ENCODE measurements at regions not wholly inside any gene's neighbourhood (a gene's known extent, or its start where the extent isn't known, plus 50 kb on each side); places are given as distances from the start of the nearest gene placed in this dataset.
"Not testable (repeated sequence)": the region's sequence is repeated elsewhere in the genome, so short reads cannot be mapped to it uniquely, and the experiment has no call there.

- ChIA-PET POLR2A (ENCODE audit: low non-redundant PET) (no interaction called here), CTCF (no interaction called here)
- H3K27me3 ChIP-seq (replicated peaks; ENCODE audit: insufficient read depth, low read depth, low read length, poor library complexity), result no peaks in the 10 kb centered on the region
- no peaks in the 10 kb centered on the region for H3K4me1 ChIP-seq (ENCODE audit: insufficient read depth, low read length, poor library complexity, severe bottlenecking)
- no peaks in the 10 kb centered on the region for H3K36me3 ChIP-seq (ENCODE audit: insufficient read depth, low read length, poor library complexity, severe bottlenecking)
- peaks cover 27% of the 10 kb centered on the region for H3K9me3 ChIP-seq (ENCODE audit: low read depth, low read length, poor library complexity, severe bottlenecking)
- no TSS peak for BruUV-seq (replicated peaks)
- H3K27ac ChIP-seq (ENCODE audit: low read depth, low read length, poor library complexity, severe bottlenecking), result no peak overlapping the region
- H3K4me3 ChIP-seq (ENCODE audit: low read depth, low read length, poor library complexity, severe bottlenecking), result no peak overlapping the region
- no peak for DNase-seq (ENCODE audit: low spot score)
- TF ChIP-seq CTCF (conservative IDR thresholded peaks at IDR 0.05; ENCODE audit: low read depth, low read length) (no peak), EZH2 (IDR thresholded peaks at IDR 0.05; ENCODE audit: borderline replicate concordance, low read depth, low read length, poor library complexity, severe bottlenecking) (no peak)
- intact Hi-C loops (cut with micrococcal nuclease; ENCODE audit: unreplicated experiment), result no loop called here
These were observed 474.6 kb downstream of the CBLN4 start for GRCh38 chr20:55530763-55531162.

GRCh38 chr20:55528482-55528881 lies 476.8 kb downstream of the CBLN4 start:
- Histone ChIP-seq H3K27ac (ENCODE audit: low read depth, low read length, poor library complexity, severe bottlenecking) (no peak overlapping the region), H3K36me3 (ENCODE audit: insufficient read depth, low read length, poor library complexity, severe bottlenecking) (no peaks in the 10 kb centered on the region), H3K4me1 (ENCODE audit: insufficient read depth, low read length, poor library complexity, severe bottlenecking) (no peaks in the 10 kb centered on the region), H3K4me3 (ENCODE audit: low read depth, low read length, poor library complexity, severe bottlenecking) (no peak overlapping the region), H3K9me3 (ENCODE audit: low read depth, low read length, poor library complexity, severe bottlenecking) (peaks cover 23% of the 10 kb centered on the region), H3K27me3 (replicated peaks; ENCODE audit: insufficient read depth, low read depth, low read length, poor library complexity) (no peaks in the 10 kb centered on the region)
- no TSS peak for BruUV-seq (replicated peaks)
- intact Hi-C loops (cut with micrococcal nuclease; ENCODE audit: unreplicated experiment), result no loop called here
- TF ChIP-seq CTCF (conservative IDR thresholded peaks at IDR 0.05; ENCODE audit: low read depth, low read length) (no peak), EZH2 (IDR thresholded peaks at IDR 0.05; ENCODE audit: borderline replicate concordance, low read depth, low read length, poor library complexity, severe bottlenecking) (no peak)
- POLR2A ChIA-PET (ENCODE audit: low non-redundant PET), result no interaction called here
- no peak for DNase-seq (ENCODE audit: low spot score)
- CTCF ChIA-PET, result no interaction called here

GRCh38 chr20:55522296-55522815 lies 483.0 kb downstream of the CBLN4 start:
- no peak for TF ChIP-seq CTCF (conservative IDR thresholded peaks at IDR 0.05; ENCODE audit: low read depth, low read length)
- TF ChIP-seq EZH2 (IDR thresholded peaks at IDR 0.05; ENCODE audit: borderline replicate concordance, low read depth, low read length, poor library complexity, severe bottlenecking), result no peak
- H3K4me3 ChIP-seq (ENCODE audit: low read depth, low read length, poor library complexity, severe bottlenecking), result no peak overlapping the region
- ChIA-PET POLR2A (ENCODE audit: low non-redundant PET) (no interaction called here), CTCF (no interaction called here)
- no peaks in the 10 kb centered on the region for H3K4me1 ChIP-seq (ENCODE audit: insufficient read depth, low read length, poor library complexity, severe bottlenecking)
- H3K36me3 ChIP-seq (ENCODE audit: insufficient read depth, low read length, poor library complexity, severe bottlenecking), result no peaks in the 10 kb centered on the region
- no peaks in the 10 kb centered on the region for H3K27me3 ChIP-seq (replicated peaks; ENCODE audit: insufficient read depth, low read depth, low read length, poor library complexity)
- H3K27ac ChIP-seq (ENCODE audit: low read depth, low read length, poor library complexity, severe bottlenecking), result no peak overlapping the region
- BruUV-seq (replicated peaks), result no TSS peak
- intact Hi-C loops (cut with micrococcal nuclease; ENCODE audit: unreplicated experiment), result no loop called here
- DNase-seq (ENCODE audit: low spot score), result no peak
- H3K9me3 ChIP-seq (ENCODE audit: low read depth, low read length, poor library complexity, severe bottlenecking), result peaks cover 3% of the 10 kb centered on the region

GRCh38 chr20:55517584-55517983 lies 487.7 kb downstream of the CBLN4 start:
- H3K4me1 ChIP-seq (ENCODE audit: insufficient read depth, low read length, poor library complexity, severe bottlenecking); DNase-seq (ENCODE audit: low spot score); BruUV-seq (replicated peaks); H3K36me3 ChIP-seq (ENCODE audit: insufficient read depth, low read length, poor library complexity, severe bottlenecking); H3K4me3 ChIP-seq (ENCODE audit: low read depth, low read length, poor library complexity, severe bottlenecking); H3K27ac ChIP-seq (ENCODE audit: low read depth, low read length, poor library complexity, severe bottlenecking); H3K27me3 ChIP-seq (replicated peaks; ENCODE audit: insufficient read depth, low read depth, low read length, poor library complexity); POLR2A ChIA-PET (ENCODE audit: low non-redundant PET); intact Hi-C loops (cut with micrococcal nuclease; ENCODE audit: unreplicated experiment); CTCF ChIA-PET: not testable (repeated sequence)
- peaks cover 18% of the 10 kb centered on the region for H3K9me3 ChIP-seq (ENCODE audit: low read depth, low read length, poor library complexity, severe bottlenecking)
